PC-9 (cell line): ENCODE measurements at regions not wholly inside any gene's neighbourhood (a gene's known extent, or its start where the extent isn't known, plus 50 kb on each side); places are given as distances from the start of the nearest gene placed in this dataset.

ENCODE experiments used
- EZH2 ChIP-seq: fragments of 200-600 bp; sonication (generic); IDR thresholded peaks from 2 replicates; pipeline ENCODE4 v1.8.0; 2017; ENCODE audit warnings: antibody characterized with exemption, low read depth
- TF ChIP-seq, protein P1 (sequence below): fragments of 200-600 bp; sonication (generic); conservative IDR thresholded peaks from 2 replicates; pipeline ENCODE4 v1.6.1; 2017; ENCODE audit warnings: mixed run types, antibody characterized with exemption, mild to moderate bottlenecking, moderate library complexity

DNA sequence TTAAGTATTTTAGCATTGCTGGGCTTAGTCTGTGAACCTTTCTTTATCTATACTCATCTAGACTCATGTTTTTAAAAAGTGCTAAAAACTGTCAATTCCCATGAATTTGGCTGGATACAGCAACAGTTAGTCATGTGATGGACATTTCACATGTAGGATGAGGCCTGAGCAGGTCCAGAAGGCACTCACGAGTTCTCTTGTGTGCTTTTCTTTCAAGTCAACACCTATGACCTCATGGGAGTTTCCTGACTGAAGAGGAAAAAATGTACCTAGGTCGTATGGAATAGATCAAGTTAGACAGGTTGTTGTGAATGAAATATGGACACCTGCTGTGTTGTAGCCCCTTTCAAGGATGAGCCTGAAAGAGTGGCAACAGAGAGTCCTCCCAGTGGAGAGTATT is 394.2 kb downstream of the DUSP10 start:
- TF ChIP-seq, protein P1, sequence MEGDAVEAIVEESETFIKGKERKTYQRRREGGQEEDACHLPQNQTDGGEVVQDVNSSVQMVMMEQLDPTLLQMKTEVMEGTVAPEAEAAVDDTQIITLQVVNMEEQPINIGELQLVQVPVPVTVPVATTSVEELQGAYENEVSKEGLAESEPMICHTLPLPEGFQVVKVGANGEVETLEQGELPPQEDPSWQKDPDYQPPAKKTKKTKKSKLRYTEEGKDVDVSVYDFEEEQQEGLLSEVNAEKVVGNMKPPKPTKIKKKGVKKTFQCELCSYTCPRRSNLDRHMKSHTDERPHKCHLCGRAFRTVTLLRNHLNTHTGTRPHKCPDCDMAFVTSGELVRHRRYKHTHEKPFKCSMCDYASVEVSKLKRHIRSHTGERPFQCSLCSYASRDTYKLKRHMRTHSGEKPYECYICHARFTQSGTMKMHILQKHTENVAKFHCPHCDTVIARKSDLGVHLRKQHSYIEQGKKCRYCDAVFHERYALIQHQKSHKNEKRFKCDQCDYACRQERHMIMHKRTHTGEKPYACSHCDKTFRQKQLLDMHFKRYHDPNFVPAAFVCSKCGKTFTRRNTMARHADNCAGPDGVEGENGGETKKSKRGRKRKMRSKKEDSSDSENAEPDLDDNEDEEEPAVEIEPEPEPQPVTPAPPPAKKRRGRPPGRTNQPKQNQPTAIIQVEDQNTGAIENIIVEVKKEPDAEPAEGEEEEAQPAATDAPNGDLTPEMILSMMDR: no peak
- no peak for TF ChIP-seq EZH2
